HEK293T (cell line): ENCODE measurements at regions not wholly inside any gene's neighbourhood (a gene's known extent, or its start where the extent isn't known, plus 50 kb on each side); places are given as distances from the start of the nearest gene placed in this dataset.

Experiments
- CTCF ChIA-PET: fragments of 350-600 bp; formaldehyde crosslinking; extraction: SDS; loops from one replicate; lab custom pipeline; 2021; ENCODE audit warnings: antibody characterized with exemption, inconsistent platforms; lab: Yijun Ruan, JAX
- POLR2A ChIA-PET: fragments of 350-600 bp; formaldehyde crosslinking; extraction: SDS; loops from one replicate; lab custom pipeline; 2020; ENCODE audit warnings: antibody characterized with exemption, inconsistent platforms; lab: Yijun Ruan, JAX
- DNase-seq: peaks from one replicate; pipeline ENCODE4 v3.0.0; 2012; ENCODE audit warnings: mixed read lengths; ENCODE audit errors: extremely low spot score
- ARNT ChIP-seq: fragments of 450-650 bp; IDR thresholded peaks from 2 replicates; pipeline ENCODE4 v1.6.1; 2017; ENCODE audit warnings: mild to moderate bottlenecking
- BHLHE40 ChIP-seq: fragments of 450-650 bp; IDR thresholded peaks from 2 replicates; pipeline ENCODE4 v1.6.1; 2016; ENCODE audit warnings: mild to moderate bottlenecking, moderate library complexity, borderline replicate concordance
- CTBP1 ChIP-seq: fragments of 450-650 bp; IDR thresholded peaks from 2 replicates; pipeline ENCODE4 v1.6.1; 2016; ENCODE audit warnings: borderline replicate concordance
- ELF4 ChIP-seq: fragments of 450-650 bp; IDR thresholded peaks from 2 replicates; pipeline ENCODE4 v1.6.1; 2017; ENCODE audit warnings: antibody characterized with exemption
- FOXA1 ChIP-seq: fragments of 450-650 bp; IDR thresholded peaks from 2 replicates; pipeline ENCODE4 v1.6.1; 2016; ENCODE audit warnings: mild to moderate bottlenecking
- FOXM1 ChIP-seq: fragments of 450-650 bp; IDR thresholded peaks from 2 replicates; pipeline ENCODE4 v1.6.1; 2017; ENCODE audit warnings: mild to moderate bottlenecking, borderline replicate concordance
- HDGF ChIP-seq: fragments of 450-650 bp; IDR thresholded peaks from 2 replicates; pipeline ENCODE4 v1.6.1; 2017; ENCODE audit warnings: antibody characterized with exemption, borderline replicate concordance
- L3MBTL2 ChIP-seq: fragments of 450-650 bp; conservative IDR thresholded peaks from 2 replicates; pipeline ENCODE4 v1.6.1; 2016; ENCODE audit warnings: mild to moderate bottlenecking
- LEF1 ChIP-seq: fragments of 450-650 bp; IDR thresholded peaks from 2 replicates; pipeline ENCODE4 v1.6.1; 2017; ENCODE audit warnings: mild to moderate bottlenecking, borderline replicate concordance
- NFRKB ChIP-seq: fragments of 450-650 bp; IDR thresholded peaks from 2 replicates; pipeline ENCODE4 v1.6.1; 2016; ENCODE audit warnings: mild to moderate bottlenecking, moderate library complexity
- SP1 ChIP-seq: fragments of 450-650 bp; IDR thresholded peaks from 2 replicates; pipeline ENCODE4 v1.6.1; 2017
- SUZ12 ChIP-seq: fragments of 450-650 bp; IDR thresholded peaks from 2 replicates; pipeline ENCODE4 v1.6.1; 2016; ENCODE audit warnings: mild to moderate bottlenecking
- TARDBP ChIP-seq: fragments of 450-650 bp; IDR thresholded peaks from 2 replicates; pipeline ENCODE4 v1.6.1; 2016
- ZNF384 ChIP-seq: fragments of 450-650 bp; IDR thresholded peaks from 2 replicates; pipeline ENCODE4 v1.6.1; 2016
- TF ChIP-seq, protein P1 (sequence below): fragments of 450-650 bp; IDR thresholded peaks from 2 replicates; pipeline ENCODE4 v1.6.1; 2016

DNA sequence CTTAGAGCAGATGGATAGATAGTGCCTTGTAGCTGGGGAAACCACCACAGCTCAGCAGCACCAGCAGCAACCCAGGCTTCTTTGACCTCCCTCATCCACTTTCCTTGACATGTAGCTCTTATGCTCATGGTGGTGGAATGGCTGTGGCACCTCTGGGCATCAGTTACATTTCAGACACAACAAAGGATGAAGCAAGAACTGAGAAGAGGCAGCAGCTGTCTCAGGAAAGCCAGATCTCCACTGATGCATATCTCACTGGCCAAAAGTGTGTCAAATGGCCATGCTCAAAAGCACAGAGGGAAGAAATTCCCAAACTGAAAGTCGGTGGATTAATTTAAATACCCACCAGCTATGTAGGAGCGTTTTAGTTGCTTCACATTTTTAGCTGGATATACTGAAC, 671.4 kb upstream of the SALL1 start:
- CTCF ChIA-PET: interaction anchor here (1.0 to 1.3 kb wide), 2 partner anchors 149 to 160 kb away, joined by 4 read pairs; no protein-coding TSS in a partner anchor
- POLR2A ChIA-PET: no interaction called here
- DNase-seq: no peak
- TF ChIP-seq SP1: no peak
- no peak for TF ChIP-seq SUZ12

DNA sequence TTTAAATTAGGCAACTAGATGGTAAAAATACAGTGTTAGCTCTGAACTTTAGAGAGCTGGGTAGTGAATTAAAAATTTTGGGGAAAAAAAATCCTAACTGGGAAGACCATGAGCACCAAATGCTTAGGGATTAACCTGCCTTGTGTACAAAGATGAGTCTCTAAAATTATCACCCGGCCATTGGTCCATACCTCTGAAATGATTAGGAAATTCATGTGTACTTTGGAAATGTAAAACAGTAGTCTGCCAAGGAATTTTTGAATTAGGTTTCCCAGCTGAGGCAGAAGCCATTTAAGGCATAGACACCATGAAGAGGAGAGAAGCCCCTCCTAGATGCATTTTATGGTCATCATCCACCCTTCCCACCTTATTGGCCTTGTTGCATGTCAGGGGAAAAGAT, 670.5 kb upstream of the SALL1 start:
- no peak for DNase-seq
- TF ChIP-seq ELF4 (no peak), ARNT (no peak), FOXM1 (no peak)
- POLR2A ChIA-PET: no interaction called here
- CTCF ChIA-PET: interaction anchor here (1.3 kb wide), 1 partner anchor 150 kb away, joined by 4 read pairs; no protein-coding TSS in a partner anchor

DNA sequence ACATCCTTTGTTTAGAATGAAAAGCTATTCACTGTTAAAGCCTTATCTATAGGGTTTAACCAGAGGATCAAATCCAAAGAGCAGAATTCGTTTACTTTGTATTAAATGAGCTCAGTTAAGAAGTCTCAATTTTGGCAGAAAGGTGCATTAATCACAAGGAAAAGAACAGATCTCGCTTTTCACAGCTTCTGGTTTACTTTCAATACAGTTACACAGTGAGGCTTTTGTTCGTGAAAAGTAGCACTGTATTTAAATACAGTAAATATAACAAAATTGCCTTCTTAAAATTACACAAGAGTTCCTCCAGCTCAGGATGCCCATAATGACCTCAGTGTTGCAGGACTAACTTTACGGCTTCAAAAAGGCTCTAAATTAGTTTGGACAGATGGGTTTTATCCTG, 669.1 kb upstream of the SALL1 start:
- no peak for DNase-seq
- ChIA-PET CTCF (interaction anchor here (0.7 to 2.2 kb wide), 2 partner anchors 151 to 193 kb away, joined by 3 to 8 read pairs; no protein-coding TSS in a partner anchor), POLR2A (no interaction called here)
- TF ChIP-seq BHLHE40 (no peak), FOXM1 (no peak), HDGF (no peak), SP1 (no peak), TARDBP (no peak), LEF1 (no peak), FOXA1 (no peak), ELF4 (no peak), ARNT (no peak), CTBP1 (no peak), SUZ12 (no peak), ZNF384 (no peak)
- TF ChIP-seq, protein P1, sequence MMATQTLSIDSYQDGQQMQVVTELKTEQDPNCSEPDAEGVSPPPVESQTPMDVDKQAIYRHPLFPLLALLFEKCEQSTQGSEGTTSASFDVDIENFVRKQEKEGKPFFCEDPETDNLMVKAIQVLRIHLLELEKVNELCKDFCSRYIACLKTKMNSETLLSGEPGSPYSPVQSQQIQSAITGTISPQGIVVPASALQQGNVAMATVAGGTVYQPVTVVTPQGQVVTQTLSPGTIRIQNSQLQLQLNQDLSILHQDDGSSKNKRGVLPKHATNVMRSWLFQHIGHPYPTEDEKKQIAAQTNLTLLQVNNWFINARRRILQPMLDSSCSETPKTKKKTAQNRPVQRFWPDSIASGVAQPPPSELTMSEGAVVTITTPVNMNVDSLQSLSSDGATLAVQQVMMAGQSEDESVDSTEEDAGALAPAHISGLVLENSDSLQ: no peak

GRCh38 chr16:51818342-51818944, 667.4 kb upstream of the SALL1 start:
- POLR2A ChIA-PET: no interaction called here
- peak; percentile 46 for DNase-seq
- no peak for TF ChIP-seq SP1
- CTCF ChIA-PET: interaction anchor here (0.6 to 2.2 kb wide), 9 partner anchors 9 to 494 kb away, joined by 3 to 8 read pairs (median 4); no protein-coding TSS in a partner anchor

GRCh38 chr16:51816929-51817328, 665.9 kb upstream of the SALL1 start:
- no peak for DNase-seq
- no peak for TF ChIP-seq ZNF384
- TF ChIP-seq HDGF: no peak
- TF ChIP-seq CTBP1: no peak
- no peak for TF ChIP-seq FOXM1
- TF ChIP-seq SP1: no peak
- no peak for TF ChIP-seq BHLHE40
- TF ChIP-seq FOXA1: no peak
- POLR2A ChIA-PET: no interaction called here
- CTCF ChIA-PET: no interaction called here

- POLR2A ChIA-PET: no interaction called here
Observed at GRCh38 chr16:51815523-51815922, 664.5 kb upstream of the SALL1 start.

GRCh38 chr16:51814617-51815016, 663.5 kb upstream of the SALL1 start:
- POLR2A ChIA-PET: no interaction called here
- DNase-seq: no peak
- CTCF ChIA-PET: no interaction called here
- TF ChIP-seq HDGF: no peak
- no peak for TF ChIP-seq L3MBTL2
- no peak for TF ChIP-seq ZNF384
- TF ChIP-seq FOXM1: no peak
- TF ChIP-seq FOXA1: no peak
- no peak for TF ChIP-seq BHLHE40
- TF ChIP-seq ELF4: no peak

More at GRCh38 chr16:51815523-51815922, 664.5 kb upstream of the SALL1 start:
- CTCF ChIA-PET: interaction anchor here (0.5 kb wide), 1 partner anchor 1538 kb away, joined by 3 read pairs; no protein-coding TSS in a partner anchor
- DNase-seq: peak; percentile 14
- TF ChIP-seq TARDBP (no peak), HDGF (no peak), ARNT (no peak), SUZ12 (no peak), ZNF384 (no peak), L3MBTL2 (no peak), NFRKB (no peak), FOXM1 (no peak)
- TF ChIP-seq, protein P1: no peak

- DNase-seq: no peak
- CTCF ChIA-PET: no interaction called here
Observed at GRCh38 chr16:51813609-51814008, 662.5 kb upstream of the SALL1 start.

More at GRCh38 chr16:51813609-51814008, 662.5 kb upstream of the SALL1 start:
- no peak for TF ChIP-seq FOXA1
- TF ChIP-seq, protein P1: no peak
- no peak for TF ChIP-seq ARNT
- TF ChIP-seq ZNF384: no peak
- no peak for TF ChIP-seq CTBP1
- TF ChIP-seq ELF4: no peak
- TF ChIP-seq LEF1: no peak
- TF ChIP-seq SUZ12: no peak
- POLR2A ChIA-PET: no interaction called here
